ENCODE measurements at regions not wholly inside any gene's neighbourhood (a gene's known extent, or its start where the extent isn't known, plus 50 kb on each side); places are given as distances from the start of the nearest gene placed in this dataset.
"Not testable (repeated sequence)": the region's sequence is repeated elsewhere in the genome, so short reads cannot be mapped to it uniquely, and the experiment has no call there.

DNA sequence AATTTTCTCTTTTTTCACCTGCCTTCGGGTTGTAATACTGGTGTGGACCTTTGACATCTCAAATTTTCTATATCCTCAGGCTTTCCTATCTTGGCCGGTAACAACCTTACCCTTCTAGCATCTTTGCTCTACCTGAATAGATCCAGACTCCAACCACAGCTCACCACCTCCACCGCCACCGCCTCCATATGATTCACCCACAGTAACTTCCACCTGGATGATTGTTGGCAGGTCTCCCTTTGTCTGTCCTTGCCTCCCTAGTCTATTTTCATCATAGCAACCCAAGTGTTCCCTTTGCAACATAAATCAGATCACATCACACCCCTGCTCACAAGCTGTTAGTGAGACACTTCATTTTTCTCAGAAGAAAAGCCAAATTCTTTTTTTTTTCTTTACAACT, 525.8 kb upstream of the POU3F2 start:
- no peak for DNase-seq (ENCODE audit: low read depth in 2 of 2)

DNA sequence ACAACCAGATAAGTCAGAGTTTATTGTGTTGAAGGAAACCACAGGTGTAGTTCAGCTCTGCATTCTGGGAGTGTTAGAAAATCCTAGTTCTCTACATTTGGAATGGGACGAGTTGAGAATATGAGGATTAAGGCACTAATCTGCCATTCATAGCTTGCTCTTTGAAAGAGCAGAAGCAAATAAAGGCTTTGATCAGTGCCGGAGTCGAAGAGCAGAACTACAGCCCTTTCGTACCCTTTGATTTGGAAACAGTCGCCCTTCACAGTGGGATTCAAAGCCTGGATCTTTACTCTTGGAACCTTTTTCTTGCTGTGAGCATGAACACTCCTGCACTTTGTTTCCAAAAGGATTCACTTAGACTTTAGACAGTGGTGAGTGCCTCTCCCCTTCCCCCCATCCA, 523.9 kb upstream of the POU3F2 start:
- no peak for DNase-seq (ENCODE audit: low read depth in 2 of 2)

DNA sequence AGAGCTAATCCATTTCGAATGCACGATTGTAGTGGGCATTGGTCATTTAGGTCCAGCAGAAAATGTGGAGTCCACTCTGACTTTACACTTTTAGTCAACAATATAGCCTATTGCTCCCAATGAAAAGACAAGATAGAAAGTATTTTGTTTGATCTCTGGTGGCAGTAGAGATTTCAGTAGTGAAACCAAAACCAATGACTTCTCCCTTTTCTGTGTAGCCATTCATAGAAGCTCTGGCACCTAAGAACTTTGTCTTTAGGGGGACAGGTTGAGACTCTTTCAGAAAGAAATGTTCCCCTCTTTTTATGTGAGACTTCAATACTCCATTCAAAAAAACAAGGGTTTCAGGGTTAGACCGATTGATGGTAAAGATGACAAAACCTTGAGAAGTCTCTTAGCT, 510.8 kb upstream of the POU3F2 start:
- no peak for DNase-seq (ENCODE audit: low read depth in 2 of 2)

DNA sequence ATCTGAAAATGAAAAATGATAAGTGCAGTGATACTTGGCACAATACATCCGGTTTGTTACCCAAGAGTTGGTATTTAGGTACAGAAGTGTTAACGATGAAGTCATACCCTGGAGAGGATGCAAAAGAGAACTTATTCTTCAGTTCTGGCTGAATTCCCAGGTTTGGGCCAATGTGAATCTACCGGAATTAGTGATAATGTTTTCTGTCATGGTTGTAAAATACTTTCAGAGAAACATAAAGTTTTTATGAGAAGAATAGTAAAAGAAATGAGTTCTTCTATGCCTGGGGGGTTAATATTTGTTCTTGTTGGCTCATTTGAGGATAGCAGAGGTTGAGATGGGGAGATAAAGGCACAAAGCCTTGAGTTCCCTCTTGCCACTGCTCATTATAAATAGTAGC, 509.9 kb upstream of the POU3F2 start:
- no peak for DNase-seq (ENCODE audit: low read depth in 2 of 2)

DNA sequence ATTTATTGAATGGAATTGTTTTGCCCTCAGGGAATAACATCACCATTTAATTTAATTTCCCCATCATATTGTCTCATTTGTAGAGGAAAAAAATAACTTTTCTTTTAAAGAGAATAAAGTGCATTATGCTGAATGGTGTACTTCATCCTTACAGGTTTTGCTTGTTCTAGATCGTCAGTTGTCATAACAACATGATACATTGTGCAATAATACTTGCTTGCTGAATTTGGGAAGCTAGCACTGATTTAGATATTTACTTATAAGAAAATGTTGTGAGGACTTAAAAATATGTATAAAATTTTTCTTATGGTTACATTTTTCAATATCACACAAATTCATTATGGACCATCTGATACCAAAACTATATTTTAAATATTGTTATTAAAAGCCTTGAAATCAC, 509.0 kb upstream of the POU3F2 start:
- DNase-seq (ENCODE audit: low read depth in 2 of 2), result no peak

DNA sequence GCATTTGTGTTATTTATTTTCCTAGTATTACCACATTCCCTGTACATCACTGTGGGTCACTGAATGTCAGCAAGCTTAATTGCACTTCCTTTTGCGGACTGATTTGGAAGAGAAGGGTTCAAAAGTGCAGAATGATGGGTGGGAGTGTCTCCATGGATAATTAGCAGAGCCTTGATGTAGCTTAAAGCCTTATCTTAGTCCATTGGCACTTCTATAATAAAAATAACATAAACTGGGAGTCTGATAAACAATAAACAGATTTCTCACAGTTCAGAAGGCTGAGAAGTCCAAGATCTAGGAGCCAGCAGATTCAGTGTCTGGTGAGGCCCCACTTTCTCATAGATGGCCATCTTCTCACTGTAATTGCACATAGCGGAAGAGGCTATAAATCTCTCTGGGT, 501.1 kb upstream of the POU3F2 start:
- DNase-seq (ENCODE audit: low read depth in 2 of 2), result no peak

GRCh38 chr6:98335594-98335993, 498.8 kb upstream of the POU3F2 start:
- no peak for DNase-seq (ENCODE audit: low read depth in 2 of 2)

DNA sequence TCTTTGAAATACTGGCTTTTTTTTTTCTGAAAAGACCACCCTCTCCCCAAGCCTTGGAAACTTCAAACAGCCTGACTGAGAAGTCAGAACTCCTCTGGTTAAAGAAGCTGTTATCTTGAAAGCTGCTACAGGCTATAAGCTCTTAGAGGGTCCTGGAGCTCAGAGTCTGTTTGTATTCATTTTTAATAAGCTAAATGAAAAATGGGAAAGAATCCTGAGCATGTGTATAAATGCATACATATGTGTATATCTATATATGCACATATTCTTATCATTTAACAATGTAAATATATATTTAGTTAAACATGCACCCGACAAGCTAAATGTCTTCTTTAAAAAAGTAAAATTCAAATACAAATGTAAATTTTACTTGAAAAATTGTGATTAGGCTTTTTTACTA, 494.9 kb upstream of the POU3F2 start:
- DNase-seq (ENCODE audit: low read depth in 2 of 2), result no peak

DNA sequence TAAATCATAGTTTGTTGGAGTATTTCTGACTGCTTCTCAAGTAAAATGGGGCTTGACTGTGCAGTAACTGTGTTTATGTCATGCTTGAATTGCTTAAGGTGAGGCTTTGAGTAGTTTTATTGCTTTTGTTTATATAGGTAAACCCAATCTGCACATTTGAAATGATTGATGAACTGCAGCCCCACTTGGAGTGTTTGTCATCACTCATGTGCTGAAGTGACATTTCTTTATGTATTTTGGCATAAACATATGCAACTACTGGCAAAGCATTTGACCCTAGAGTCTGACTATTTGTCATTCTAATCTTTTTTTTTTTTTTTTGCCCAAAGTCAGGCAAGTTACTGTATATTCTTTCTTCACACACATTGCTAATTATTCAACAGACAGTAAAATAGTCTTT, 491.4 kb upstream of the POU3F2 start:
- no peak for DNase-seq (ENCODE audit: low read depth in 2 of 2)

DNA sequence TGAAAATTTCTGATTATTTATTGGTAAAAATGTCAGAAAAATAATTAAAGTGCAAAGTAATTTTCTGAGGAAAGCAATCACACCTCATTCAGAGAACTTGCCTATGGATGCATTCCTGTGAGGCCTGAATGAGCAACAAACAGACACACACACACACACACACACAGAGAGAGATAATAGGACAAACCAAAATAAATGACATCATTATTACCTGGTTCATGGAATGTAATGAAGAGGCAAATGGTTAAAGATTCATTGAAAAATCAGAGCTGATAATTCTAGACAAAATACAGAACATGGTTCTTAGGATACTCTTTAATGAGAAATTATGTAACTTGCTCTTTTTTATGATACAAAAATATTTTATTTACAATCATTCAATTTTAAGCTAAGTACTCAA, 490.6 kb upstream of the POU3F2 start:
- no peak for DNase-seq (ENCODE audit: low read depth in 2 of 2)

GRCh38 chr6:98352348-98352747, 482.0 kb upstream of the POU3F2 start:
- no peak for DNase-seq (ENCODE audit: low read depth in 2 of 2)

DNA sequence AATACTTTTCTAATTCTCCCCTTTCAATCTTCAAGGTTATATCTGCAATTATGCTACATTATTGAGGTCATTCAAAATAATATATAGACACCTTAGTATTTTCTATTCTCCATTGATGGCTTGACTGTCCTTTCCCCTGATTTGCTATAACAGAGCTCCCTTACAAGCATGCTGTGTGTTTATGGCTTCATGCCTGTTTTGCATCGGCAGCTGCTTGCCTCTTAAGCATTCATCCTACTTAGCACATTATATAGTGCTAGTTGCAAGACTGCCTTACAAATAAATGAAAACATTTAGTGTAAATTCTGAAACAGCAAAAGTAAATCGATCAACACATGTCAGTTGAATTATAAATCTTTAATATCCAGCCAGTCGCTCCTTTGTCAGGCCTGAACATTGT, 476.2 kb upstream of the POU3F2 start:
- no peak for DNase-seq (ENCODE audit: low read depth in 2 of 2)

DNA sequence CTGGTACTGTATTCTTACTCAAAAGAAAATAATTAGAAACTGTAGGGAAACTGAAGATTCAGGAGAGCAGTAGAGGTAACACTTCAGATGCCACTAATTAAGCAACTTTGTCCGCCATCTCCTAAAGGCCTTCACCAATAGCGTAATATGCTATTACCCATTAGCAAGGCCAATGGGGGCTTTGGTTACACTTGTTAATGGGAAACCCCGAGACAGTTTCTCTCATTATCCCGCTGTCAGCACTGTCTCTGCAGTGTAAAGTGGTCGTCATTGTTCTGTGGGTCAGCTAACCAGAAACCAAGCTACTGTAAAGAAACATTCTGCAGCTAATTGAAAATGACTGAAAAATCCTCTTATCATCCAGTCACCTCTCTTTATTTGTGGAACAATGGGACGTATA, 468.0 kb upstream of the POU3F2 start:
- no peak for DNase-seq (ENCODE audit: low read depth in 2 of 2)

GRCh38 chr6:98380589-98380988, 453.8 kb upstream of the POU3F2 start:
- no peak for DNase-seq (ENCODE audit: low read depth in 2 of 2)

GRCh38 chr6:98382246-98382645, 452.1 kb upstream of the POU3F2 start:
- DNase-seq (ENCODE audit: low read depth in 2 of 2), result no peak

DNA sequence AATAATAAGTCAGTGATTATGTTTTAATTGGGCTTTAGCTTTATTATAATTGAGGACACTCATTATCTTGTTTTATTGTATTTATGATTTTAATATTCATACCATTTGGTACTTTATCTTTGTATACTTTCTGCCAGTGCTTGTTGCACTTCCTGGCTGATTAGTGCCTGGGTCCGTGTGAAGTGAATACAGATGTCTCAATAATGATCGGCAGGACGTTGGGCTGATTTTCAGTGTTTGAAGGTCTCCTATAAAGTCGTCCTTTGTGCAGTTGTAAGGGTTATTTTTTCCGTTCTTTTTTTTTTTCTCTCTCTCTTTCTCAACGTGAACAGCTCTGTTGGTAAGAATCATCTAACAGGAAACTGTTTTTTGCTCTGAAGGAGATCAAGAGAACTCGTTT, 450.0 kb upstream of the POU3F2 start:
- no peak for DNase-seq (ENCODE audit: low read depth in 2 of 2)

- DNase-seq (ENCODE audit: low read depth in 2 of 2), result no peak
Measured at GRCh38 chr6:98384801-98385200, 449.6 kb upstream of the POU3F2 start.

- no peak for DNase-seq (ENCODE audit: low read depth in 2 of 2)
Measured at GRCh38 chr6:98395610-98396166, 438.7 kb upstream of the POU3F2 start.

DNA sequence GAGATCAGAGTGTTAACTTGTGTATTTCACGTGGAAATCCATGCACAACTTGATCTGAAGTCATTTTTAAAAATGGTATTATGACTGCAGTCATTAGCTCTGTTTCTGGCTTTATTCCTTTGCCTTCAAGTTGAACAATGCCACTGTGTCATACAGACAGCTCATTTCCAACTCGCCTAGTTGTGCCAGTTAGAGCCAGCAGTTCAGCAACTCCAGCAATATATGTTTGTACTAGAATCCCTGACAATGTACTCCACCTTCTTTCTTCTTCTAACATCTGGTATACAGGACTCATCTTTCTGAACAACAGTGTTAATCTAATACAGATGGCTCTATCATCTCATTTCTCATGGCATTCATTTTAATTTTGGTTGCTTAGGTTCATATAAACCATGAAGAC, 418.3 kb upstream of the POU3F2 start:
- no peak for DNase-seq (ENCODE audit: low read depth in 2 of 2)

- DNase-seq (ENCODE audit: low read depth in 2 of 2), result not testable (repeated sequence)
Measured at GRCh38 chr6:98416497-98417158, 417.7 kb upstream of the POU3F2 start.

DNA sequence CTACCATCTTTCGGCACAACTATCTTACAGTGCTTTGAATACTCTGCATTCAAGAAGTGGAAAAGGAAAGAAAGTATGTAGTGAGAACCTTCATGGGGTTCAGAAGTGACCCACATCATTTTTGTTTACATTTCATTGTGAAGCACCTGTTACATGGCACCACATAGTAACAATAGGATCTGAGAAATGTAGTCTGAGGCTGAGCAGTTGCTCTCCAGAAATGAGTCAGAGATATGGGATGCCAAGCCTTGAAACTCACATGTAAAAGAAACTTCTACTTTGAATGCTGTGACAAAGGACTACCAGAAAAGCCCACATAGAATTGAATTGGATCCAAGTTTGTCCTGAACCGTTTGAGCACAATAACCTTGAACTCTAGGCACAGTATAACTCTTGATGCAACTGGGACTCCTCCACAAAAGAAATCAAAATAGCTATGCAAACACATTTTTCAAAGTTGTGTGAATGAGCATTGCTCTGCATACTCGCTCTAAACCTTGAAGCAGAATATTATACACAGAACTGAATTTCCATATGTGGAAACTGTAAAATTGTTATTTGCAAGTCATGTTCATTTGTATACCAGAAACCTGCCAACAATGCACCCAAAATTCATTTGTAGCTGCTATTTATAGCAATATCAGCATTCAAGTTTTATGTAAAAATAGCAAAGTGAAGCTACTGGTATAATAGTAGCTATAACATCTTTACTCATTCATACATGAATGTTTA, 400.9 kb upstream of the POU3F2 start:
- DNase-seq (ENCODE audit: low read depth in 2 of 2), result no peak

GRCh38 chr6:98443633-98444032, 390.7 kb upstream of the POU3F2 start:
- DNase-seq (ENCODE audit: low read depth in 2 of 2), result no peak

GRCh38 chr6:98452685-98453084, 381.7 kb upstream of the POU3F2 start:
- DNase-seq (ENCODE audit: low read depth in 2 of 2), result no peak
